GM23338 (cell line): ENCODE measurements at regions not wholly inside any gene's neighbourhood (a gene's known extent, or its start where the extent isn't known, plus 50 kb on each side); places are given as distances from the start of the nearest gene placed in this dataset.

ENCODE experiments used
- ATAC-seq: fragments of 200-7000 bp; cut with Tn5 transposase; 3 replicates; pipeline ENCODE4 v1.9.1; 2020
- DNase-seq: peaks from one replicate; pipeline ENCODE4 v3.0.0-alpha.2; 2015; ENCODE audit warnings: low spot score
- H2AFZ ChIP-seq: fragments of 200-600 bp; sonication (generic); 2 replicates; pipeline ENCODE4 v1.8.0; 2016; ENCODE audit warnings: antibody characterized with exemption, mild to moderate bottlenecking, moderate library complexity
- H3F3A ChIP-seq: fragments of 200-600 bp; sonication (generic); replicated peaks from 2 replicates; pipeline ENCODE4 v1.8.0; 2017; ENCODE audit warnings: antibody characterized with exemption, mixed run types, low read depth
- H3K27ac ChIP-seq: fragments of 200-600 bp; sonication (generic); 2 replicates; pipeline ENCODE4 v1.6.1; 2016; ENCODE audit warnings: low read depth
- H3K27me3 ChIP-seq: fragments of 200-600 bp; sonication (generic); 2 replicates; pipeline ENCODE4 v1.8.0; 2016; ENCODE audit warnings: mild to moderate bottlenecking, mixed run types, moderate library complexity; ENCODE audit not compliant: insufficient read depth
- H3K36me3 ChIP-seq: fragments of 200-600 bp; sonication (generic); 2 replicates; pipeline ENCODE4 v1.8.0; 2016; ENCODE audit warnings: mild to moderate bottlenecking; ENCODE audit not compliant: insufficient read depth
- H3K4me1 ChIP-seq: fragments of 200-600 bp; sonication (generic); 2 replicates; pipeline ENCODE4 v1.8.0; 2016; ENCODE audit warnings: mild to moderate bottlenecking, moderate library complexity; ENCODE audit not compliant: insufficient read depth
- H3K4me2 ChIP-seq: fragments of 200-600 bp; sonication (generic); 2 replicates; pipeline ENCODE4 v1.7.1; 2017; ENCODE audit warnings: mixed run types
- H3K4me3 ChIP-seq: fragments of 200-600 bp; sonication (generic); 2 replicates; pipeline ENCODE4 v1.6.1; 2016; ENCODE audit warnings: mixed run types
- H3K79me2 ChIP-seq: fragments of 200-600 bp; sonication (generic); replicated peaks from 2 replicates; pipeline ENCODE4 v1.8.0; 2017; ENCODE audit warnings: mild to moderate bottlenecking; ENCODE audit not compliant: insufficient read depth
- H3K9me2 ChIP-seq: fragments of 200-600 bp; sonication (generic); 2 replicates; pipeline ENCODE4 v1.8.0; 2017; ENCODE audit not compliant: insufficient read depth
- H4K20me1 ChIP-seq: fragments of 200-600 bp; sonication (generic); replicated peaks from 2 replicates; pipeline ENCODE4 v1.8.0; 2017; ENCODE audit warnings: mild to moderate bottlenecking; ENCODE audit not compliant: insufficient read depth
- H3K27ac Mint-ChIP-seq: 2 replicates; pipeline ENCODE4 v1.8.0; 2020; ENCODE audit warnings: inconsistent platforms, mild to moderate bottlenecking, moderate library complexity, mixed read lengths
- H3K27me3 Mint-ChIP-seq: 3 replicates; pipeline ENCODE4 v1.8.0; 2022; ENCODE audit warnings: low read depth, mild to moderate bottlenecking, moderate library complexity, mixed read lengths, inconsistent platforms; ENCODE audit not compliant: insufficient read depth, poor library complexity
- H3K36me3 Mint-ChIP-seq: 3 replicates; pipeline ENCODE4 v1.8.0; 2021; ENCODE audit warnings: low read depth, mild to moderate bottlenecking, inconsistent platforms, moderate library complexity, mixed read lengths
- H3K4me1 Mint-ChIP-seq: 3 replicates; pipeline ENCODE4 v1.8.0; 2020; ENCODE audit warnings: mild to moderate bottlenecking, inconsistent platforms, mixed read lengths
- H3K4me3 Mint-ChIP-seq: 3 replicates; pipeline ENCODE4 v1.8.0; 2021; ENCODE audit warnings: moderate library complexity, mild to moderate bottlenecking, inconsistent platforms, mixed read lengths
- H3K9me3 Mint-ChIP-seq: 3 replicates; pipeline ENCODE4 v1.8.0; 2020; ENCODE audit warnings: moderate library complexity, mild to moderate bottlenecking, inconsistent platforms, mixed read lengths
- CREB1 ChIP-seq: fragments of 250-450 bp; sonication (Bioruptor Pico); IDR thresholded peaks from 2 replicates; pipeline ENCODE4 v1.5.0; 2020; ENCODE audit warnings: low read depth, mild to moderate bottlenecking, moderate library complexity
- EZH2 ChIP-seq: fragments of 200-600 bp; sonication (generic); IDR thresholded peaks from one replicate; pipeline ENCODE4 v1.8.0; 2017; ENCODE audit warnings: antibody characterized with exemption, mild to moderate bottlenecking, low read depth; ENCODE audit not compliant: unreplicated experiment
- EZH2phosphoT487 ChIP-seq: fragments of 200-600 bp; sonication (generic); IDR thresholded peaks from one replicate; pipeline ENCODE4 v1.8.1; 2018; ENCODE audit warnings: antibody characterized with exemption; ENCODE audit not compliant: unreplicated experiment
- JUNB ChIP-seq: IDR thresholded peaks from one replicate; pipeline ENCODE4 v1.6.1; 2016; ENCODE audit warnings: antibody characterized with exemption; ENCODE audit not compliant: unreplicated experiment
- NANOG ChIP-seq: IDR thresholded peaks from 2 replicates; pipeline ENCODE4 v1.6.1; 2016; ENCODE audit warnings: antibody characterized with exemption, borderline replicate concordance
- POLR2AphosphoS5 ChIP-seq: IDR thresholded peaks from 2 replicates; pipeline ENCODE4 v1.6.1; 2016; ENCODE audit warnings: antibody characterized with exemption, low read depth
- STAT1 ChIP-seq: IDR thresholded peaks from one replicate; pipeline ENCODE4 v1.6.1; 2016; ENCODE audit warnings: antibody characterized with exemption; ENCODE audit not compliant: unreplicated experiment
- ZNF114 ChIP-seq: fragments of 250-450 bp; sonication (Bioruptor Pico); IDR thresholded peaks from 2 replicates; pipeline ENCODE4 v1.5.0; 2020; ENCODE audit warnings: mild to moderate bottlenecking, moderate library complexity
- ZNF331 ChIP-seq: fragments of 250-450 bp; sonication (Bioruptor Pico); IDR thresholded peaks from 2 replicates; pipeline ENCODE4 v1.5.0; 2020; ENCODE audit warnings: low read depth, mild to moderate bottlenecking, moderate library complexity
- TF ChIP-seq, protein P1 (sequence below): IDR thresholded peaks from 2 replicates; pipeline ENCODE4 v1.6.1; 2016; ENCODE audit warnings: antibody characterized with exemption
- TF ChIP-seq, protein P2 (sequence below): IDR thresholded peaks from one replicate; pipeline ENCODE4 v1.6.1; 2018; ENCODE audit warnings: antibody characterized with exemption; ENCODE audit not compliant: unreplicated experiment
- TF ChIP-seq, protein P3 (sequence below), 2 experiments: fragments of 200-600 bp in 1 of 2; sonication (generic) in 1 of 2; conservative IDR thresholded peaks; 2 replicates each; pipeline versions ENCODE4 v1.5.1 to v1.6.1; 2016 to 2017; ENCODE audit warnings: antibody characterized with exemption in 2 of 2, low read depth in 2 of 2, mild to moderate bottlenecking in 2 of 2, moderate library complexity in 1 of 2
- TF ChIP-seq, protein P4 (sequence below): fragments of 250-450 bp; sonication (Bioruptor Pico); IDR thresholded peaks from 2 replicates; pipeline ENCODE4 v1.5.0; 2020; ENCODE audit warnings: mild to moderate bottlenecking, moderate library complexity

DNA sequence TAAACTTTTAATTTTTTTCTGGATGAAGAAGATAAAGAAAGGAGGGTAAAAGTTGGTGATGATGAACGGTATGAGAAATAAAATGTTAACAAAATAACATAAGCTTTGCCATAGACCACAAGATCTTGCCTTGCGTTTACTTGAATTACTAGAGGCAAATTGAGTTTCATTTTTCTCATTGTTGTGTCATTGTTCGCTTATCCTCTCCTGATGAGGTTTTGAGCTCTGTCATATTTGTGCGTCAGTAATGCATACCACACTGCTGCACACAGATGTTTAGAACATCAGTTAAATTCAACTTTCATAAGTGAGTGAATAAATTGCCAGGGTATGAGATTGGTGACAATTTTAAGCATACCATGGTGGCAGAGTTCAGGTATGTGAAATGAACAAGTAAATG is 843.6 kb downstream of the SUCLG1 start:
- DNase-seq (no peak), ATAC-seq (no peak)
- Histone ChIP-seq H3K36me3 (no peaks in the 10 kb centered on the region), H2AFZ (no peak overlapping the region), H3K79me2 (no peaks in the 10 kb centered on the region), H3F3A (no peaks in the 10 kb centered on the region), H3K4me3 (no peak overlapping the region), H3K27me3 (no peaks in the 10 kb centered on the region), H3K9me2 (peaks cover 4% of the 10 kb centered on the region; the same call in 1 of the 2 replicates), H4K20me1 (no peaks in the 10 kb centered on the region), H3K27ac (no peak overlapping the region), H3K4me1 (no peaks in the 10 kb centered on the region), H3K4me2 (no peak overlapping the region)
- Mint-ChIP-seq H3K27ac (no peak overlapping the region), H3K4me3 (no peak overlapping the region), H3K36me3 (peaks cover 7% of the 10 kb centered on the region; the same call in 2 of the 3 replicates), H3K27me3 (peaks cover 2% of the 10 kb centered on the region), H3K4me1 (no peaks in the 10 kb centered on the region), H3K9me3 (peaks cover 9% of the 10 kb centered on the region)
- TF ChIP-seq STAT1 (no peak), NANOG (no peak), JUNB (no peak), ZNF114 (no peak), ZNF331 (CRISPR knock-in tag) (no peak), CREB1 (CRISPR knock-in tag) (no peak), EZH2phosphoT487 (no peak), POLR2AphosphoS5 (no peak), EZH2 (no peak)
- TF ChIP-seq, protein P1, sequence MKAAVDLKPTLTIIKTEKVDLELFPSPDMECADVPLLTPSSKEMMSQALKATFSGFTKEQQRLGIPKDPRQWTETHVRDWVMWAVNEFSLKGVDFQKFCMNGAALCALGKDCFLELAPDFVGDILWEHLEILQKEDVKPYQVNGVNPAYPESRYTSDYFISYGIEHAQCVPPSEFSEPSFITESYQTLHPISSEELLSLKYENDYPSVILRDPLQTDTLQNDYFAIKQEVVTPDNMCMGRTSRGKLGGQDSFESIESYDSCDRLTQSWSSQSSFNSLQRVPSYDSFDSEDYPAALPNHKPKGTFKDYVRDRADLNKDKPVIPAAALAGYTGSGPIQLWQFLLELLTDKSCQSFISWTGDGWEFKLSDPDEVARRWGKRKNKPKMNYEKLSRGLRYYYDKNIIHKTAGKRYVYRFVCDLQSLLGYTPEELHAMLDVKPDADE = no peak
- TF ChIP-seq, protein P2, sequence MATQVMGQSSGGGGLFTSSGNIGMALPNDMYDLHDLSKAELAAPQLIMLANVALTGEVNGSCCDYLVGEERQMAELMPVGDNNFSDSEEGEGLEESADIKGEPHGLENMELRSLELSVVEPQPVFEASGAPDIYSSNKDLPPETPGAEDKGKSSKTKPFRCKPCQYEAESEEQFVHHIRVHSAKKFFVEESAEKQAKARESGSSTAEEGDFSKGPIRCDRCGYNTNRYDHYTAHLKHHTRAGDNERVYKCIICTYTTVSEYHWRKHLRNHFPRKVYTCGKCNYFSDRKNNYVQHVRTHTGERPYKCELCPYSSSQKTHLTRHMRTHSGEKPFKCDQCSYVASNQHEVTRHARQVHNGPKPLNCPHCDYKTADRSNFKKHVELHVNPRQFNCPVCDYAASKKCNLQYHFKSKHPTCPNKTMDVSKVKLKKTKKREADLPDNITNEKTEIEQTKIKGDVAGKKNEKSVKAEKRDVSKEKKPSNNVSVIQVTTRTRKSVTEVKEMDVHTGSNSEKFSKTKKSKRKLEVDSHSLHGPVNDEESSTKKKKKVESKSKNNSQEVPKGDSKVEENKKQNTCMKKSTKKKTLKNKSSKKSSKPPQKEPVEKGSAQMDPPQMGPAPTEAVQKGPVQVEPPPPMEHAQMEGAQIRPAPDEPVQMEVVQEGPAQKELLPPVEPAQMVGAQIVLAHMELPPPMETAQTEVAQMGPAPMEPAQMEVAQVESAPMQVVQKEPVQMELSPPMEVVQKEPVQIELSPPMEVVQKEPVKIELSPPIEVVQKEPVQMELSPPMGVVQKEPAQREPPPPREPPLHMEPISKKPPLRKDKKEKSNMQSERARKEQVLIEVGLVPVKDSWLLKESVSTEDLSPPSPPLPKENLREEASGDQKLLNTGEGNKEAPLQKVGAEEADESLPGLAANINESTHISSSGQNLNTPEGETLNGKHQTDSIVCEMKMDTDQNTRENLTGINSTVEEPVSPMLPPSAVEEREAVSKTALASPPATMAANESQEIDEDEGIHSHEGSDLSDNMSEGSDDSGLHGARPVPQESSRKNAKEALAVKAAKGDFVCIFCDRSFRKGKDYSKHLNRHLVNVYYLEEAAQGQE = no peak
- TF ChIP-seq, protein P3, sequence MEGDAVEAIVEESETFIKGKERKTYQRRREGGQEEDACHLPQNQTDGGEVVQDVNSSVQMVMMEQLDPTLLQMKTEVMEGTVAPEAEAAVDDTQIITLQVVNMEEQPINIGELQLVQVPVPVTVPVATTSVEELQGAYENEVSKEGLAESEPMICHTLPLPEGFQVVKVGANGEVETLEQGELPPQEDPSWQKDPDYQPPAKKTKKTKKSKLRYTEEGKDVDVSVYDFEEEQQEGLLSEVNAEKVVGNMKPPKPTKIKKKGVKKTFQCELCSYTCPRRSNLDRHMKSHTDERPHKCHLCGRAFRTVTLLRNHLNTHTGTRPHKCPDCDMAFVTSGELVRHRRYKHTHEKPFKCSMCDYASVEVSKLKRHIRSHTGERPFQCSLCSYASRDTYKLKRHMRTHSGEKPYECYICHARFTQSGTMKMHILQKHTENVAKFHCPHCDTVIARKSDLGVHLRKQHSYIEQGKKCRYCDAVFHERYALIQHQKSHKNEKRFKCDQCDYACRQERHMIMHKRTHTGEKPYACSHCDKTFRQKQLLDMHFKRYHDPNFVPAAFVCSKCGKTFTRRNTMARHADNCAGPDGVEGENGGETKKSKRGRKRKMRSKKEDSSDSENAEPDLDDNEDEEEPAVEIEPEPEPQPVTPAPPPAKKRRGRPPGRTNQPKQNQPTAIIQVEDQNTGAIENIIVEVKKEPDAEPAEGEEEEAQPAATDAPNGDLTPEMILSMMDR (conservative IDR thresholded peaks at IDR 0.05; ENCODE audit: low read depth in 2 of 2) = no peak
- TF ChIP-seq, protein P4, sequence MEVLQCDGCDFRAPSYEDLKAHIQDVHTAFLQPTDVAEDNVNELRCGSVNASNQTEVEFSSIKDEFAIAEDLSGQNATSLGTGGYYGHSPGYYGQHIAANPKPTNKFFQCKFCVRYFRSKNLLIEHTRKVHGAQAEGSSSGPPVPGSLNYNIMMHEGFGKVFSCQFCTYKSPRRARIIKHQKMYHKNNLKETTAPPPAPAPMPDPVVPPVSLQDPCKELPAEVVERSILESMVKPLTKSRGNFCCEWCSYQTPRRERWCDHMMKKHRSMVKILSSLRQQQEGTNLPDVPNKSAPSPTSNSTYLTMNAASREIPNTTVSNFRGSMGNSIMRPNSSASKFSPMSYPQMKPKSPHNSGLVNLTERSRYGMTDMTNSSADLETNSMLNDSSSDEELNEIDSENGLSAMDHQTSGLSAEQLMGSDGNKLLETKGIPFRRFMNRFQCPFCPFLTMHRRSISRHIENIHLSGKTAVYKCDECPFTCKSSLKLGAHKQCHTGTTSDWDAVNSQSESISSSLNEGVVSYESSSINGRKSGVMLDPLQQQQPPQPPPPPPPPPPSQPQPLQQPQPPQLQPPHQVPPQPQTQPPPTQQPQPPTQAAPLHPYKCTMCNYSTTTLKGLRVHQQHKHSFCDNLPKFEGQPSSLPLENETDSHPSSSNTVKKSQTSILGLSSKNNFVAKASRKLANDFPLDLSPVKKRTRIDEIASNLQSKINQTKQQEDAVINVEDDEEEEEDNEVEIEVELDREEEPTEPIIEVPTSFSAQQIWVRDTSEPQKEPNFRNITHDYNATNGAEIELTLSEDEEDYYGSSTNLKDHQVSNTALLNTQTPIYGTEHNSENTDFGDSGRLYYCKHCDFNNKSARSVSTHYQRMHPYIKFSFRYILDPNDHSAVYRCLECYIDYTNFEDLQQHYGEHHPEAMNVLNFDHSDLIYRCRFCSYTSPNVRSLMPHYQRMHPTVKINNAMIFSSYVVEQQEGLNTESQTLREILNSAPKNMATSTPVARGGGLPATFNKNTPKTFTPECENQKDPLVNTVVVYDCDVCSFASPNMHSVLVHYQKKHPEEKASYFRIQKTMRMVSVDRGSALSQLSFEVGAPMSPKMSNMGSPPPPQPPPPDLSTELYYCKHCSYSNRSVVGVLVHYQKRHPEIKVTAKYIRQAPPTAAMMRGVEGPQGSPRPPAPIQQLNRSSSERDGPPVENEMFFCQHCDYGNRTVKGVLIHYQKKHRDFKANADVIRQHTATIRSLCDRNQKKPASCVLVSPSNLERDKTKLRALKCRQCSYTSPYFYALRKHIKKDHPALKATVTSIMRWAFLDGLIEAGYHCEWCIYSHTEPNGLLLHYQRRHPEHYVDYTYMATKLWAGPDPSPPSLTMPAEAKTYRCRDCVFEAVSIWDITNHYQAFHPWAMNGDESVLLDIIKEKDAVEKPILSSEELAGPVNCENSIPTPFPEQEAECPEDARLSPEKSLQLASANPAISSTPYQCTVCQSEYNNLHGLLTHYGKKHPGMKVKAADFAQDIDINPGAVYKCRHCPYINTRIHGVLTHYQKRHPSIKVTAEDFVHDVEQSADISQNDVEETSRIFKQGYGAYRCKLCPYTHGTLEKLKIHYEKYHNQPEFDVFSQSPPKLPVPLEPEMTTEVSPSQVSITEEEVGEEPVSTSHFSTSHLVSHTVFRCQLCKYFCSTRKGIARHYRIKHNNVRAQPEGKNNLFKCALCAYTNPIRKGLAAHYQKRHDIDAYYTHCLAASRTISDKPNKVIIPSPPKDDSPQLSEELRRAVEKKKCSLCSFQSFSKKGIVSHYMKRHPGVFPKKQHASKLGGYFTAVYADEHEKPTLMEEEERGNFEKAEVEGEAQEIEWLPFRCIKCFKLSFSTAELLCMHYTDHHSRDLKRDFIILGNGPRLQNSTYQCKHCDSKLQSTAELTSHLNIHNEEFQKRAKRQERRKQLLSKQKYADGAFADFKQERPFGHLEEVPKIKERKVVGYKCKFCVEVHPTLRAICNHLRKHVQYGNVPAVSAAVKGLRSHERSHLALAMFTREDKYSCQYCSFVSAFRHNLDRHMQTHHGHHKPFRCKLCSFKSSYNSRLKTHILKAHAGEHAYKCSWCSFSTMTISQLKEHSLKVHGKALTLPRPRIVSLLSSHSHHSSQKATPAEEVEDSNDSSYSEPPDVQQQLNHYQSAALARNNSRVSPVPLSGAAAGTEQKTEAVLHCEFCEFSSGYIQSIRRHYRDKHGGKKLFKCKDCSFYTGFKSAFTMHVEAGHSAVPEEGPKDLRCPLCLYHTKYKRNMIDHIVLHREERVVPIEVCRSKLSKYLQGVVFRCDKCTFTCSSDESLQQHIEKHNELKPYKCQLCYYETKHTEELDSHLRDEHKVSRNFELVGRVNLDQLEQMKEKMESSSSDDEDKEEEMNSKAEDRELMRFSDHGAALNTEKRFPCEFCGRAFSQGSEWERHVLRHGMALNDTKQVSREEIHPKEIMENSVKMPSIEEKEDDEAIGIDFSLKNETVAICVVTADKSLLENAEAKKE (CRISPR knock-in tag) = no peak
